OCI-LY3 (cell line): ENCODE measurements at regions not wholly inside any gene's neighbourhood (a gene's known extent, or its start where the extent isn't known, plus 50 kb on each side); places are given as distances from the start of the nearest gene placed in this dataset.

Experiments
- H2AFZ ChIP-seq: fragments of 200-600, 300-600 bp; shearing (Covaris generic); 2 replicates; pipeline ENCODE4 v1.6.0; 2014; ENCODE audit warnings: antibody characterized with exemption, low read depth, low read length
- H3K27ac ChIP-seq: fragments of 200-600, 300-600 bp; sonication (generic); 2 replicates; pipeline ENCODE4 v1.5.1; 2014; ENCODE audit warnings: mild to moderate bottlenecking, low read length, moderate library complexity, mixed read lengths
- H3K27me3 ChIP-seq: fragments of 200-600, 300-600 bp; sonication (generic); 2 replicates; pipeline ENCODE4 v1.6.1; 2014; ENCODE audit warnings: low read depth, low read length, mixed read lengths
- H3K36me3 ChIP-seq: fragments of 200-600, 300-600 bp; sonication (generic); replicated peaks from 2 replicates; pipeline ENCODE3; 2014; ENCODE audit warnings: low read depth, low read length, mixed read lengths
- H3K4me1 ChIP-seq: fragments of 300-600, 200-600 bp; sonication (generic); 2 replicates; pipeline ENCODE4 v1.6.1; 2014; ENCODE audit warnings: low read length, mixed read lengths
- H3K4me2 ChIP-seq: fragments of 200-600, 300-600 bp; sonication (generic); 2 replicates; pipeline ENCODE4 v1.6.1; 2014; ENCODE audit warnings: low read length, mixed read lengths
- H3K4me3 ChIP-seq: fragments of 300-600, 200-600 bp; sonication (generic); 2 replicates; pipeline ENCODE4 v1.5.1; 2014; ENCODE audit warnings: antibody characterized with exemption, mild to moderate bottlenecking, low read length, moderate library complexity
- H3K79me2 ChIP-seq: fragments of 300-600, 200-600 bp; shearing (Covaris generic); 2 replicates; pipeline ENCODE4 v1.6.1; 2014; ENCODE audit warnings: mild to moderate bottlenecking, low read length, mixed read lengths
- H3K9ac ChIP-seq: fragments of 300-600, 200-600 bp; shearing (Covaris generic); 2 replicates; pipeline ENCODE4 v1.6.0; 2014; ENCODE audit warnings: mild to moderate bottlenecking, low read length, moderate library complexity
- H3K9me3 ChIP-seq: fragments of 200-600, 300-600 bp; shearing (Covaris generic); 2 replicates; pipeline ENCODE4 v1.6.1; 2014; ENCODE audit warnings: low read length, mixed read lengths; ENCODE audit not compliant: insufficient read depth
- H4K20me1 ChIP-seq: fragments of 200-600, 300-600 bp; sonication (generic); 2 replicates; pipeline ENCODE4 v1.6.1; 2016; ENCODE audit warnings: low read length, mixed read lengths; ENCODE audit not compliant: insufficient read depth
- CTCF ChIP-seq: fragments of 200-600, 300-600 bp; sonication (generic); IDR thresholded peaks from 2 replicates; pipeline ENCODE4 v1.5.1; 2014; ENCODE audit warnings: antibody characterized with exemption, low read length, low read depth
- EZH2phosphoT487 ChIP-seq: fragments of 200-600 bp; shearing (Covaris generic); IDR thresholded peaks from 2 replicates; pipeline ENCODE4 v1.6.1; 2018; ENCODE audit warnings: antibody characterized with exemption, mixed run types, low read depth

DNA sequence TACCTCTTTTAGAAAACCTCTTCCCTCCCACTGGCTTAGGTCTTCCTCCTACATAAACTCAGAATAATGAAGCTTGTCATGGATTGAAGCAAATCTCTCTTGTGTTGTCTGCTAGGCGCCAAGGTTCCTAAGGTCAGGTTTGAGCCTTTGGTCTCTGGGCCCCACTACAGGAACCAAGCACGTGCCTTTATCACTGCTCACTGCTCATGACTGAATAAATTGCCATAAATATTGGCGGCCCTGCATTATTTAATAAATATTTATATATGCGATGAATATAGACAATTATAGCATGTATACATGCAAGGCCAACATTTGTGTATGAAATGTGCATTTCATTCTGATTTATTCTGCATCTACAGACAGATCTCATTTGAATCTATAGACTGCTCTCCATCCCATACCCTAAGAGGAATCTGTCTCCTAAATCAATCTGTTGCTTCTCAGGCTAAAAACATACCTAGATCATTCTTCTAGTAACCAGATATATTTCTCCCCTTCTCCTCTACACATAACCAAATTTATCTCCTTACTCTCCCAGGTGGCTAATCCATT is 1717.6 kb upstream of the TENM3 start:
- no peak overlapping the region for H3K9ac ChIP-seq

GRCh38 chr4:180528003-180528402 is 1715.2 kb upstream of the TENM3 start:
- no peaks in the 10 kb centered on the region for H3K27me3 ChIP-seq
- H4K20me1 ChIP-seq = no peaks in the 10 kb centered on the region
- no peak overlapping the region for H2AFZ ChIP-seq
- no peak for TF ChIP-seq EZH2phosphoT487
- H3K9ac ChIP-seq = no peak overlapping the region
- H3K4me1 ChIP-seq = no peaks in the 10 kb centered on the region
- no peak overlapping the region for H3K4me2 ChIP-seq
- no peak overlapping the region for H3K4me3 ChIP-seq
- H3K27ac ChIP-seq = no peak overlapping the region
- H3K79me2 ChIP-seq = no peaks in the 10 kb centered on the region
- no peaks in the 10 kb centered on the region for H3K36me3 ChIP-seq
- peaks cover 4% of the 10 kb centered on the region; the same call in 1 of the 2 replicates for H3K9me3 ChIP-seq

More for the DNA sequence above, 1717.6 kb upstream of the TENM3 start:
- TF ChIP-seq CTCF (no peak), EZH2phosphoT487 (no peak)
- Histone ChIP-seq H3K27me3 (no peaks in the 10 kb centered on the region), H3K4me1 (no peaks in the 10 kb centered on the region), H4K20me1 (no peaks in the 10 kb centered on the region), H3K4me2 (no peak overlapping the region), H3K9me3 (peaks cover 4% of the 10 kb centered on the region; the same call in 1 of the 2 replicates), H3K36me3 (no peaks in the 10 kb centered on the region), H3K27ac (no peak overlapping the region), H2AFZ (no peak overlapping the region), H3K4me3 (no peak overlapping the region), H3K79me2 (no peaks in the 10 kb centered on the region)

- H3K4me2 ChIP-seq = no peak overlapping the region
- no peaks in the 10 kb centered on the region for H3K27me3 ChIP-seq
- no peak overlapping the region for H2AFZ ChIP-seq
- H4K20me1 ChIP-seq = no peaks in the 10 kb centered on the region
- no peaks in the 10 kb centered on the region for H3K4me1 ChIP-seq
- peaks cover 4% of the 10 kb centered on the region; the same call in 1 of the 2 replicates for H3K9me3 ChIP-seq
- H3K27ac ChIP-seq = no peak overlapping the region
- no peak overlapping the region for H3K4me3 ChIP-seq
- no peak overlapping the region for H3K9ac ChIP-seq
- H3K79me2 ChIP-seq = no peaks in the 10 kb centered on the region
- TF ChIP-seq EZH2phosphoT487 = no peak
- TF ChIP-seq CTCF = no peak
- H3K36me3 ChIP-seq = no peaks in the 10 kb centered on the region
Measured at GRCh38 chr4:180530787-180531186, 1712.4 kb upstream of the TENM3 start.

DNA sequence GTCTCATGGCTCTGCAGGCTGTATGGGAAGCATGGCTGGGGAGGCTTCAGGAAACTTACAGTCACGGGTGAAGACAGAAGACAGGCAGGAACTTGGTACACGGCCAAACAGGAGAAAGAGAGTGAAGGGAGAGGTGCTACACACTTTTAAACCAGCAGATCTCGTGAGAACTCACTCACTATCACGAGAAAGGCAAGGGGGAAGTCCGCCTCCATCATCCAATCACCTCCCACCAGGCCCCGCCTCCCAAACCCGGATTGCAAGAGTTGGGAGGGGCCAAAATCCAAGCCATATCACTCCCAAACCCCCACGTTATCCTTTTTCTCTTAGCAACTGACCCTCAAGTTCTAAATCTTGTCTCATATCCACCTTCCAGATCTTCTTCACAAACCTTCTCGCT is 1710.5 kb upstream of the TENM3 start:
- Histone ChIP-seq H3K79me2 (no peaks in the 10 kb centered on the region), H3K4me3 (no peak overlapping the region), H3K27me3 (no peaks in the 10 kb centered on the region), H2AFZ (no peak overlapping the region), H3K4me2 (no peak overlapping the region), H3K36me3 (no peaks in the 10 kb centered on the region), H3K27ac (no peak overlapping the region), H3K9me3 (peaks cover 4% of the 10 kb centered on the region; the same call in 1 of the 2 replicates), H4K20me1 (no peaks in the 10 kb centered on the region), H3K4me1 (0 out of 2 replicates have a peak, but pooled peaks cover under 1% of the 10 kb centered on the region), H3K9ac (no peak overlapping the region)
- no peak for TF ChIP-seq CTCF
- no peak for TF ChIP-seq EZH2phosphoT487
